NCI-H524 (cell line): ENCODE measurements at regions not wholly inside any gene's neighbourhood (a gene's known extent, or its start where the extent isn't known, plus 50 kb on each side); places are given as distances from the start of the nearest gene placed in this dataset.

Experiments used
- DNase-seq, 2 experiments: peaks; one replicate each; lab custom pipeline; 2025; lab: John Stamatoyannopoulos, UW

DNA sequence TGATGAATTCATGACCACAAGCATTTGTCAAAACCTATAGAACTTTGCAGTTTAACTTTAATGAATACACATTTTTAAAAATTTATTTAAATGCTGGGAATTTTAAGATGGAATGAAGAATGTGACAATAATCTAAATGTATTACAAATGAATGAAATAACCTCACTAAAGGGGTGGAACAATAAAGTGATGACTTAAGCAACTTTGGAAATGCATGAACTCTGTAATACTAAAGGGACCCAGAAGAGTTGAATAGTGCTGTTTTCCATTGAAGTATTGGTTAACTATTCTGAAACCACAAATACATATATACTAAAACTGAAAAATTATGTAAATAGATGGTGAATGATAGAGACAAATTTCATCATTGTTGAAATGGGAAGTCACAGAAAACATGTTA, 1395.1 kb downstream of the NCAM2 start:
- DNase-seq: no peak

DNA sequence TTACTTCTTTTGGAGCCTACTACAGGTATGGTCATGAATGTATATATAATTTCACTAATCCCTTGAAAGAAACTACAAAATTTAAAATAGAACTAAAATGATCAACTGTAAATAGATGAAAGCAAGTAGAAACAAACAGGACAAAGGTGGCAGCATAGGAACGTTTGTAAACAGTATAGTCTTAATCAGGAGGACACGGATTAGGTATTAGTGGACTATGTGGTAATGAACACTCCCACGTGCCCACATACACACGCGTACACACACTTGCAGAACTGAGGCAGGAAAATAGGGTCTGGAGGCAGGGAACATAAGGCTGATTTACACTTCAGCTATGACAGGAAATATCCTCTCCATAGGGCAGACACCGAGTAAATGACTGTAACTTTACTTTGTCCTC, 1397.8 kb downstream of the NCAM2 start:
- DNase-seq: no peak

DNA sequence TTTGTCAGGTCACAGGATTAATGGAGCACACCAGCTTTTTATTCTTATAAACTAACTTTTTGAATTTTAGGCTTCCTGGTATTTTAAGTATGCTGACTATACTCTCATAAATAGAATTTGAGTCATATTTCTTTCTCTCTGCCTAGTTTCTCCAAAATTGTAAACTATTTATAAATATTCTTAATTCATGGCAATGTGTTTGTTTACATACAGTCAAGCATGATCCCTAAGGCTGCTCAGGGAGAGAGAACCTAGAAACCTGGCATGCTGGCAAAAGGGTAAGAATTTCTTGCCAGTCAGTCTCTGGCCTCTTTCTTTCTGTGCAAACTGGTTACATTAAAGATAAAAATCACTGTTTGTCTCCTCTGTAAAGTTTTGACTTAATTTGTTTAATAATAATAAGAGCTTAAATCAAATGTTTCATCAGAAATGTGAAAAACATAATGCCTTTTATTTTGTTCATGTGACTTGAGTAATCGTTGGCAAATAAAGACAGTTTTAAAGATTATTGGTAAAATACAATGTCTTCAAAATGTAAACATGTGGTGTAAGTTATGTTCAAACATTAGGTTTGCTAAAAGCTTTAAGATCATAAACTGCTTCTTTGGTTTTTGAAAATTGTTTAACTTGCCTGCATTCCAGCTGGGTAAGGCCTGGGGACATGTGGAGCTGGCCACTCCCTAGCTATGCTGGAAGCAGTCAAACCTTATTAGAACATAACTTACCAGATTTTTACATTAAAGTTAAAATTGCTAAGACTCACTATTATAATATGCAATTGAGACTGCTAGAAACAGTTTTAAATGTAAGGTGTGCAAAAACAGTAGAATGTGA, 1401.7 kb downstream of the NCAM2 start:
- DNase-seq: no peak

DNA sequence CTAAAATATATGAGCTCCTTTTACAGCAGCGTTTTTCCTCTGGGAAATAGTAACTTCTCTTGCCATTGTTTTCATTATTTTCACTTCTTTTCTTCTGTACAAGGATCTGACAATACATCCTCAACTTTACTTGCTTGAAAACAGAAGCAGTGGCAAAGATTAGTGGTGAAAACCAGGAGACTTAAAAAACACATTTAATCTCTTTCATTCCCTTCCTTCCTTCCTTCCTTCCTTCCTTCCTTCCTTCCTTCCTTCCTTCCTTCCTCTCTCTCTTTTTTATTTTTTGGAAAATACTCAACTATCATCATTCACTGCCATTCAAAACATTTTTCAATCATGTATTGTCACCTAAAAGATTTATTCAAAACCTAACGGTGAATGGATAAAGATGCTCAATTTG, 1411.4 kb downstream of the NCAM2 start:
- DNase-seq: no peak

DNA sequence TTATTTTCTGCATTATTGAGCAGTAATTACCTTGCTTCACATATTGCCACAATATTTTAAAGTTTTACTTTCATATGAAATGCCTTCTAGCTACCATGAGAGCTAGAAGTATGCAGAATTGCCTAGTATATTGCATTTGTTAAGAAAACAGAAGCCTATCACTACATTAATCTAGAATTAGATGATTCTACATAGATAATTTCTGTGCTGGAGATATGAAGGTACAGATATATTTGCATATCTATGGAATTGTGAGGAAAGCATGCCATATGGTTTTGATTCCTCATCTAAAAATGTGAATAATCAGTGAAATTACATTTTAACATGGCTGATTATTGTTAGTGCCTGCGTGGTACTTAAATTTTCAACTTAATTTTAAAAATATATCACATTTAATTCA, 1418.3 kb downstream of the NCAM2 start:
- no peak for DNase-seq

DNA sequence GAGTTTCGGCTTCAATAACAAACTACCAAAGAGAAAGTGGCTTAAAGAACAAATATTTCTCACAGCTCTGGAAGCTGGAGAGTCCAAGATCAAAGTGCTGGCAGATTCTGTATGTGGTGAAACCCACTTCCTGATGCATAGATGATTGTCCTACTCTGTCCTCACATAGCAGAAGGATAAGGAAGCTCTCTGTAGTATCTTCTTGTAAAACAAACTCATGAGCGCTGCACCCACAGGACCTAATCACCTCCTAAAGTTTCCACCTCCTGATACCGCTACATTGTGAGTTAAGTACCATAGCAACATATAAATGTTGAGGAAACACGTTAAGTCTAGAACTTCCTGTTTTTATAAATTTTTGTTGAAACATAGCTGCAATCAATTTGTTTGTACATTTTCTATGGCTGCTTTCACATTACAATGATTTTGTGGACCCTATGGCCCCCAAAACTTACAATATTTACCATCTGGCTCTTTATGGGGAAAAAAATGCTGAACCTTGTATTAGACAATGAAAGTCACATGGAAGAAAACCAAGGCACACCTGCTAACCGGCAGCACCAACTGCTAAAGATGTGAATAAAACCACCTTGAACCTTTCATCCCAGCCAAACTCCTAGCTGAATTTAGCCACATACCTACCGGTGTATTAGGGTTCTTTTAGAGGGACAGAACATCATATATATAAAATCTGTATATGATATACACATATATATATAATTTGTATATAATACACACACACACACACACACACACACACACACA, 1423.4 kb downstream of the NCAM2 start:
- DNase-seq: no peak

DNA sequence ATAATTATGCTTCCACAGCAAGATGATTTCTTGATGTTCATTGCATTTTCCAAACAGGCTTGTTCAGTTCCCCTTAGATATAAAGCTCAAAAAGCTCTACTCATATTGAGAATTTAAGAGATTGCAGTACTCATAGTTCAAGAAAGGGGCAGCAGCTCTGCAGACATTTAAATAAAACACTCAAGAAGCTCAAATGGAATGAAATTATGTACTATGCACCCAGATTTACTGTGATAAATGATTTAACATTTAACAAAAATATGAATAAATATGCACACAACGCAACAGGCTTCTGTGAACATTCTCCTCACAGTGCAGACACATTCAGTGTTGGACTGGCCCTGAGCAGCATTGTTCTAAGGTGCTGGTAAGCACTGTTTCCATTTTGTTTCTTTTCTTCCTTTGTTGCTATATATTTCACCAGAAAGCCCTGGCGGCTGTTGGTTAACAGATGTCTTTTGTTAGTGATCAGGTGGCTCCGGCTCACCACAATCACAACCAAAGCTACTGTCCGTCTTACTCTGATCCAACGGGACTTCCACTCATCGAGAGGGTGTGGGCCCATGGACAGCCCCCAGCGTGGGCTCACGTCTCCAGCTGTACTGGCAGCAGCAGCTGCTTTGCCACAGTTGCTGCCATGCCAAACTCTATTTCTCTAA, 1440.3 kb downstream of the NCAM2 start:
- DNase-seq: no peak

DNA sequence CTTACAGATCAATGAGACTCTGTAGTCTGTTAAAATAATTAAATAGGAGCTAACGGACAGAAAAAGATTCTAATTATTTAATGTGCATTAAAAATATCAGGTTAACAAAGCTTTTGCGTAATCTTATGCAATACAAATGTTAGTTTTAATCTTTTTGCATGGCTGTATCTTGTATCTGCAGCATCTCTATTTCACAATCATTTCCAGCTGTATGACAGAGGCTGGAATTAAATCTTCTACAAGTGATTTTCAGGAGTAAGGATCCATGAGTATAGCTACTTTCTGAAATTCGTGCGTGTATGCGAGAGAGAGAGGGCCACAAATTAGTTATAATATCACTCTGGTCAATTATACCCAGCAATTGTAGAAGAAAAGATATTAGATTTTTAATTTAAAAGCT, 1446.8 kb downstream of the NCAM2 start:
- no peak for DNase-seq

DNA sequence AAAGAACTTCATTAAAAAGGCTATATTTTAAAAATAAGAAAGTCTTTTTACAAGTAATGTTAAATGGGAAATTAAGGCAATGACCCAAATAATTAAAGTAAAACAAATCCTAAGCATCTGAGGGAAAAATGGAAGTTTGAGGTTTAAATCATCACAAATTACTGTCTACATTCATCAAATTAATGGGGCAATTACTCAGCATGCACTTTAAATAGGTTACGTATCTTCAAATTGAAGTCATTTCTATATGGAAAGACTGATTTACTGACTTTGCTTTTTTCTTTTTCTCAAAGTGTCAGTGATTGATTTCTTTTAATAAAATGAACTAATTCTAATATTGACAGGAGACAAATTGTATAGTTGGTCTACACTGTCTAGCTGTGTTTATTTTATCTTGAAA, 1452.3 kb downstream of the NCAM2 start:
- DNase-seq: no peak

DNA sequence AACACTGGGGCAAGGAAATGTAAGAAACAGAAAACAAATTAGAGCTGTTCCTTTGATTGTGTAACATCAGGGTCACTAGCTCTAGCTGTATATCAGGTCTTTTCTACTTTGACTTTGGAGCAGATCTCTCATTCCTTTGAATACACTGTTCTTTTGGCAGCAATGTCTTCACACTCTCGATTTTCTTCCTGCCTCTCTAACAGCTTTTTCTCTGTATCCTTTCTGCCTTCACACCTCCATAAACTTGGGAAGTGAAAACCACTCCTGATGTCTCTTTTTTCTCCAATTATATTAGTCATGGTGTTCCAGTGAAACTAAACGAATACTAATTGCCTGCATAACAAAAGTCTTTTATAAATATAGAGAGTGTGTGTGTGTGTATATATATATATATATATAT, 1458.0 kb downstream of the NCAM2 start:
- no peak for DNase-seq

DNA sequence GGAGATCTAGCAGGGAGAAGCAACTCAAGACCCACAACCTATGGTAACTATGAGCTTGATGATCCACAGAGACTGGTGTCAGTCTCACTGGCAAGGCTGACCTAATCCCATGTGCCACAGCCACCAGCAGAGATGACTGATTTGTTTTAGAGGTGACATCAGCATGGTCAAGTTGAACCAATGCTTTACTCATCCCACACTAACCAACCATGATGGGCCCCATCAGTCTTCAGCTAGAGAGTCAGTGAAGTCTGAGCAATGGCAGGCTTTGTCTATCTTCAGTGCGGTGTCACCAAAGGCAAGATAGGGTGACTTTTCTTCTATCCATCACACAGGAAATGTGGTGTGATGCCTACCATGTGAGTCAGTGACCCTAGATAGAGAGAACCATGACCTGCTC, 1470.7 kb downstream of the NCAM2 start:
- DNase-seq: no peak

DNA sequence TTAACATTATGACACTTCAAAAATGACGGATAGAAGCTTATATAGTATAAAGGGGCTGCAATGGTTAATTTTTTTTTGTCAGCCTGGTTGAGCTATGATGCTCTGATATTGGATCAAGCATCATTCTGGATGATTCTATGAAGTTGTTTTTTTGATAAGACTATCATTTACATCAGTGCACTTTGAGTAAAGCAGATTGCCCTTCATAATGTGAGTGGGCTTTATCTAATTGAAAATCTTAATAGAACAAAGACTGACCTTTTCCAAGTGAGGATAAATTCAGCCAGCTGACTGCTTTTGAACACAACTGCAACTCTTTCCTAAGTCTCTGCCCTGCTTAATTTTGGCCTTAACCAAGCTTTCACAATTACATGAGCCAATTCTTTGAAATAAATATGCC, 1476.2 kb downstream of the NCAM2 start:
- no peak for DNase-seq

DNA sequence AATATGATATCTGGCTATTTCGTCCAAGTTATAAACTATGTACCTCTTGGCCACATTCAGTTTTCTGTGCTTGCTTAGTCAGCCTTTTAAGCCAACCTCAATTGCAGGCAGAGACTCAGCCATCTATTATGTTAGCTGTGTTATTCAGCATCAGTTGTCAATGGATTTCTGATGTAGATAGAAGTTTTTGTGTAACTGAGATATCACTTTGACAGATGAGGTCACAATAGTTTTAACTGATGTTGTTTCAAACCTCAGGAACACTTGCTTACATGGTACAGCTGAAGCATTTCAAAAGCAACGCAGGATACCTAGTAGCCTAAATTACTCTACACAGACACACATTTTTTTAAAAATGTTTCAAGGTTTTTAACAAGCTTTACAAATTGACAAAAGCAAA, 1478.0 kb downstream of the NCAM2 start:
- DNase-seq: no peak

DNA sequence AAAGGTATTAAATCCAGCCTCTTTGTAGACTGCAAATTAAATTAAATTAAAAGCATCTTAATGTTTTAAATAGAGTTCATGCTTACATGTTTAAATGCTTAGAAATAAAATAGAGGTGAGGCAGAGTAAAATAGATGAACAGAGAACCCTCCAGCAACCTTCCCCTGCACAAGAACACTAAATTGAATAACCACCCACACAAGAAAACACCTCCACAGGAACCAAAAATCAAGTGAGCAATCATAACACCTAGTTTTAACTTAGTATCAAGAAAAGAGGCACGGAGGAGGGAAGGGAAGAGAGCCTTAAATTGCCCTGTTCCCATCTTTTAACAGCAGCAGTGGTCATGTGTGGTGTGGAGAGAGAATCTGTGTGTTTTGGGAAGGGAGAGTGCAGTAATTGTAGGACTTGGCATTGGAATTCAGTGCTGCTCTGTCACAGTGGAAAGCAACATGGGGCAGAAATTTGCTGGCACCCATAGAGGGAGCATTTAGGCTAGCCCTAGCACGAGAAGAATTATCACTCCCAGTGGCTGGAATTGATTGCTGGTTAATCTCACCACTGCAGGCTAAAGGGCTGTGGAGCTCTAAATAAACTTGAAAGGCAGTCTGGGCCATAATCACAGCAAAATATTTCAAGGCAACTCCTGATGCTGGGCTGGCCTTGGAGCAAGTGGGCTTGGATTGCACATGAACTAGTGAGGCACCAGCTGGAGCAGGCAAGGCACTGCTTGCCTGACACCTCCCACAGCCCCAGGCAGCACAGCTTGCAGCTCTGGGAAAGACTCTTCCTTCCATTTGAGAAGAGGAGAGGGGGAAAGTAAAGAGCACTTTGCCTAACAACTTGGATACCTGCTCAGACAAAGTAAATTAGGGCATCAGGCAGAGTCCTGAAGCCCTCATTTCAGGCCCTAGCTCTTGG, 1478.8 kb downstream of the NCAM2 start:
- no peak for DNase-seq

DNA sequence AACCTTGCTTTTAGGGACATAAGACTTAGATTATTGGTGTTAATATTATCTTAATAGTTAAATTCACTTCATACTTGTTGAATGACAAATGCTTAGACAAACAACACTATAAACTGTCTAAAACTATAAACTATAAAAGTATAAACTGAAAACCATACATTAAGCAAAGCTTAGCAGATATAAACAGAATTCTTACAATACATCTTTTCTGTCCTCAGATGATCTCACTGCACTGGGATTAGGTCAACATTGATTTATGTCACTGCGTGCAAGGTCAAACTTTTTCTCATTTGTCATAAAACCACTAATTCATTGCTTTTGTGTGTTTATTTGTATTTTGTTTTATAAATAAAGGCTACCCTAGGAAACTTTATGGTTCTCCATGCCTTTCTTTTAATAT, 1491.8 kb downstream of the NCAM2 start:
- no peak for DNase-seq

DNA sequence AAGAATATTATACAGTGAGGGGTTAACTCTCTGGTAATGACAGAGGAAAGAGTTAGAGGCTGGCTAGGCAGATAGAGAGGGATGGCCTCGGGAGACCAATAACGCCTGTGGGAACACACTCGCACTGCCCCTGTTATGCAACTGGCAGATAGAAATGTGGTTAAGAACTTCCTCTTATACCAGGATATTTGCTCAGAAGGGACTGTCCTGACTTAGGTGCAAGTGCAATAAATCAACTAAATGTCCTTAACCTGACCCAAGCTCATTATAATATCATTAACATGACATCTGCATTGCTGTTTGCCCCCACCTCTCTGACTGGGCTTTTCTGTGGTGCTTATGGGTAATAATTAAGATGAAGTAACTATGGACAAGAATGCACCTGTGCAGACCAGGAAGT, 1518.0 kb downstream of the NCAM2 start:
- DNase-seq: no peak

DNA sequence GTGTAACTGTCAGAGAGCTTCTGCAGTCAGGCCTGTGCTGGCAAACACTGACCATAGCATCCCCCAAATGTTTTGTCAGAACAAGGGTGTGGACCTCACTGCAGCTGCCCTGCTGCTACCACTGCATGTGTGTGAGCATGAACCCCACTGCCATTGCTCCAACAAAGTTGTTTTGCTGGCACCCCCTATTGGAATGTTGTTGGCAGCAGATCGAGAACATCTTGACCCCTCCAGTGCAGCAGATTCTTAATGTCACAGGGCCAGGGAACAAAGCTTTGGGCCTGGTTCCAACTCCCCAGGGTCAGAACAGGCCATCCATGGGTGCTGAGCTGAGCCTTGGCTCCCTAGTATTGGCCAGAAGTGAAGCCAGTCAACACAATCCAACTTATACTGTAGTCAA, 1537.4 kb downstream of the NCAM2 start:
- no peak for DNase-seq

DNA sequence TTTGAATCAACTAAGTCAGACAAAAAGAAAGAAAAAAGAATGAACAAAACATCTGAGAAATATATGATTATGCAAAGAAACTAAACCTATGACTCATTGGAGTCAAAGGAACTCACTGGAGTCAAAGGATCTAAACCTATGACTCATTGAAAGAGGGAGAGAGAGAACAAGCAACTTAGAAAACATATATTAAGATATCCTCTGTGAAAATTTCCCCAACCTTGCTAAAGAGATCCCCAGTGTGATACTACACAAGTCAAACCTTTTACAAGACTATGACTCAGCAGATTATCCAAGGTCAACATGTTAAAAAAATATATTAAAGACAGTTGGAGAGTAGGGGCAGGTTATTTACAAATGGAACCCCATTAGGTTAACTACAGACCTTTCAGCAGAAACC, 1538.3 kb downstream of the NCAM2 start:
- DNase-seq: no peak

DNA sequence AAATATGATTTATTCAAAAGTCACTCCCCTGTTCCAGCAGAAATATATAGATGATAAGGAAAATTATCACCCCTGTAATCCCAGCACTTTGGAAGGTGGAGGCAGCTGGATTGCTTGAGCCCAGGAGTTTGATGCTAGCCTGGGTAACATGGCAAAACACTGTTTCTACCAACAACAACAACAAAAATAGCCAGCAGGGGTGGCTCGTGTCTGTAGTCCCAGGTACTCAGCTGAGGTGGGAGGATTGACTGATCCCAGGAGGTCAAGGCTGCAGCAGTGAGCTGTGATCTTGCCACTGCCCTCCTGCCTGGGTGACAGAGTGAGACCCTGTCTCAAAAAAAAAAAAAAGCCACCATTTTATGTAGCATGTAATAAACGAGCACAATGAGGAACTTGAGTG, 1546.5 kb downstream of the NCAM2 start:
- DNase-seq: no peak

DNA sequence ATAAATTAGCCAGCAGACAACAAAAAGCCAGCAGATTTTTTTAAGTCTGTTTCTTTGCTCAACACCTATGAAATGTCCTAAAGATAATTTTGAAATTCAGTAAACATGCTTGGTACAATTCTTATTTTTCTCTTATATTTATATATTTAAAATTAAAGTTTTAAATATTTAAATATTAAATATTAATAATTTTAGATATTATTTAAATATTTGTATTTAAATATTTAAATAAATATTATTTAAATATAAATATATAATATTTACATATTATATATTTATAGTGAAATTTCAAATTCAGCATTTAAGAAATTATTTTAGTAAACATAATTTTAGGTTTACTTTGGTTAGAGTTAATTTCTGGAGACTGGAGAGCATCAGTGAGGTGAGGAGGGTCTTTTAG, 1554.2 kb downstream of the NCAM2 start:
- DNase-seq: no peak

DNA sequence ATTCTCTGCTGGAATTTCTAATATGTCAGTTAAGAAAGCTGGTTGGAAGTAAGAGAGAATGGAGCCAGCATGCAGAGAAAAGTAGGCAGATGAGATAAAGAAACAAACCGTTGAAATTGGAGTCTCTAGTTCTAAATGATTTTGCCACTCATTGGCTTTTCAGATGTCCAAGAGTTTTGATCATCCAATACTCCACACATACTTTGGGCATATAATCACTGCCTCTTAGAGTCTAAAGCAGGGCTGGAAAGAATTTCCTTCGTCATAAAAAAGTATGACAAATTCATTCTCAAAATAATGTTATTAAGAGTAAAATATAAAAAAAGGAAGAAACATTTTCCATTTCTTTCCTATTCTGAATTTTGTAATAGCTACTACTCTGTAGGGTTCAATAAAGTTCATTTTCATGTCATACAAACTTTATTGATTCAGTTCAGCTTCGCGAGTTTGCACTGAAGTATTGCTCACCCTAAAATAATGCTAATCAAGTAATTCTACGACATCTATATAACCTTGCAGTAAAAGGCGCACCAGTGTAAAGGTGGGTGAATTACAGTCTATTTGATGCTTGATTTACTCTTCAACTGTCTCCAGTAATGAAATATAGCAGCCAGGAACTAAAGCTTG, 1556.6 kb downstream of the NCAM2 start:
- no peak for DNase-seq

DNA sequence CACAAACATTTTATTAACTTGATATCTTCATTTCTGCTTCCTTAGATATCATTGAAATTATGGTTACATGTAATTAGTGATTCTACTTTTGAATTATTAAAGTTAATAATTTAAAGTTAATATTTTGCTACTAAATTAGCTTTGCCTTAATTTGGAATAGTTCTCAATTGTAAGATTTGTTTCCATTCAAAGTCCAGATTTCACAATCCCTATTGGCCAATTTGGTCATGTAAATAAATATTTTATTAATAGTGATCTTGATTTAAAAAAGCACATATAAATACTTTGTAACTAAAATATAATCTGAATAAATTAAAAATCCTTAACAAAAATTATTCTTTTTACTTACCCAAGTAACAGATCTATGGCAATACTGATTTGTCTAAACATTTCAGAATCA, 1558.6 kb downstream of the NCAM2 start:
- no peak for DNase-seq
